ENCODE measurements at regions not wholly inside any gene's neighbourhood (a gene's known extent, or its start where the extent isn't known, plus 50 kb on each side); places are given as distances from the start of the nearest gene placed in this dataset.
"Not testable (repeated sequence)": the region's sequence is repeated elsewhere in the genome, so short reads cannot be mapped to it uniquely, and the experiment has no call there.

DNA sequence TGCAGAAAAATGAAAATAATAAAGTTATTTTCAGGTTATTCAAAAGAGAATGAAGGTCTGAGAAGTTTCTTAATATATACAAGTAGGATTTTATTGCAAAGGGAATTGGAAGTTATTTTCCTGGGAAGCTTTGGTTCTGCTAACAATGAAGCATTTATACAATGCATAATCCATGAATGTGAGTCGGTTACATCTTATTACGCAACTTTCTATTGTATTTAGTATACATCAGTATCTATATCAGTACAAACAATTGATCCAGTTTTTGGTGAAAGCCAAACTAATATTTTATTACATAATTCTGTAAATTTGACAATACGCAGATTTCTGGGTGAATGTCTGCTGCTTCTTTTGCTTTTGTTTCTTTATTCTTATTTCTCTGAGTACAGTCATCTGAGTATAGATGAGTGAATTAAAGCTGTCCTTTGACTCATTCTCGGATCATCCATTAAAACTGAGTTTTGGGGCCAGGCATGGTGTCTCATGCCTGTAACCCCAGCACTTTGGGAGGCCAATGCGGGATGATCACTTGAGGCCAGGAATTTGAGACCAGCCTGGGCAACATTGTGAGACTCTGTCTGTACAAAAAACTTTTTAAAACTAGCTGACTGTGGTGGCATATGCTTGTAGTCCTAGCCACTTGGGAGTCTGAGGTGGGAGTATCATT lies 108.5 kb downstream of the SOCS6 start:
- no peak for DNase-seq (ENCODE audit: low spot score)

DNA sequence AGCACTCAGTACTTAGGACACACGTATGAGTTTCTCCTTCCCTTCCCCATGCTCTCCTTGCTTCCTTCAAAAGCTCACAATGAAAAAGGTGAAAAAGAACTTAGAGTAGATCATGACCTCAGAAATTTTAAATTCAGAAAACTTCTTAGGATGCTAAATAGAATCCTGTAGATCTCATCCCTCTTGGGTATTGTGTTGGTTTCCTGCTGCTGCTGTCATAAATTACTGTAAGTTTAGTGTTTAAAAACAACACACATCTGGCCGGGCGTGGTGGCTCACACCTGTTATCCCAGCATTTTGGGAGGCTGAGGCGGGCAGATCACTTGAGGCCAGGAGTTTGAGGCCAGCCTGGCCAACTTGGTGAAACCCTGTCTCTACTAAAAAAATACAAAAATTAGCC lies 106.9 kb downstream of the SOCS6 start:
- not testable (repeated sequence) for H3K36me3 ChIP-seq (ENCODE audit: low read depth); DNase-seq (ENCODE audit: low spot score); ATAC-seq (ENCODE audit: low read depth); H3K27me3 ChIP-seq (ENCODE audit: insufficient read depth, poor library complexity, severe bottlenecking); H3K9me3 ChIP-seq (ENCODE audit: severe bottlenecking); H3K27ac ChIP-seq (ENCODE audit: poor library complexity, severe bottlenecking); H3K4me1 ChIP-seq (ENCODE audit: insufficient read depth, poor library complexity, severe bottlenecking); H3K4me3 ChIP-seq (ENCODE audit: severe bottlenecking)

More for the DNA sequence above, 108.5 kb downstream of the SOCS6 start:
- Histone ChIP-seq H3K9me3 (ENCODE audit: severe bottlenecking) (no peaks in the 10 kb centered on the region), H3K4me3 (ENCODE audit: severe bottlenecking) (no peak overlapping the region), H3K36me3 (ENCODE audit: low read depth) (no peaks in the 10 kb centered on the region), H3K27ac (ENCODE audit: poor library complexity, severe bottlenecking) (peak overlapping the region; percentile 2), H3K27me3 (ENCODE audit: insufficient read depth, poor library complexity, severe bottlenecking) (no peaks in the 10 kb centered on the region), H3K4me1 (ENCODE audit: insufficient read depth, poor library complexity, severe bottlenecking) (no peaks in the 10 kb centered on the region)
- TF ChIP-seq, protein P1, sequence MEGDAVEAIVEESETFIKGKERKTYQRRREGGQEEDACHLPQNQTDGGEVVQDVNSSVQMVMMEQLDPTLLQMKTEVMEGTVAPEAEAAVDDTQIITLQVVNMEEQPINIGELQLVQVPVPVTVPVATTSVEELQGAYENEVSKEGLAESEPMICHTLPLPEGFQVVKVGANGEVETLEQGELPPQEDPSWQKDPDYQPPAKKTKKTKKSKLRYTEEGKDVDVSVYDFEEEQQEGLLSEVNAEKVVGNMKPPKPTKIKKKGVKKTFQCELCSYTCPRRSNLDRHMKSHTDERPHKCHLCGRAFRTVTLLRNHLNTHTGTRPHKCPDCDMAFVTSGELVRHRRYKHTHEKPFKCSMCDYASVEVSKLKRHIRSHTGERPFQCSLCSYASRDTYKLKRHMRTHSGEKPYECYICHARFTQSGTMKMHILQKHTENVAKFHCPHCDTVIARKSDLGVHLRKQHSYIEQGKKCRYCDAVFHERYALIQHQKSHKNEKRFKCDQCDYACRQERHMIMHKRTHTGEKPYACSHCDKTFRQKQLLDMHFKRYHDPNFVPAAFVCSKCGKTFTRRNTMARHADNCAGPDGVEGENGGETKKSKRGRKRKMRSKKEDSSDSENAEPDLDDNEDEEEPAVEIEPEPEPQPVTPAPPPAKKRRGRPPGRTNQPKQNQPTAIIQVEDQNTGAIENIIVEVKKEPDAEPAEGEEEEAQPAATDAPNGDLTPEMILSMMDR (IDR thresholded peaks at IDR 0.05; ENCODE audit: poor library complexity, severe bottlenecking): no peak
- peak; percentile 36; the same call in 1 of the 3 replicates for ATAC-seq (ENCODE audit: low read depth)

DNA sequence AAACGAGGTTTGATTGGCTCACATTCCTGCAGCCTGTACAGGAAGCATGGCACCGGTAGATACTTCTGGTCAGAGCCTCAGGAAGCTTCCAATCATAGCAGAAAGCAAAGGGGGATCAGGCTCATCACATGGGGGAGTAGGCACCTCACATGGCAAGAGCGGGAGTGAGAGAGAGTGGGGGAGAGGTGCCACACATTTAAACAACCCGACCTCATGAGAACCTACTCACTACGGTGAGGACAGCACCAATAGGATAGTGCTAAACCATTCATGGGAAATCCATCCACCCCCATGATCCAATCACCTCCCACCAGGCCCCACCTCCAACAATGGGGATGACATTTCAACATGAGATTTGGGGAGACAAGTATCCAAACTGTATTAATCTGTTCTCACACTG lies 105.8 kb downstream of the SOCS6 start:
- no peak for ATAC-seq (ENCODE audit: low read depth)
- no peaks in the 10 kb centered on the region for H3K27me3 ChIP-seq (ENCODE audit: insufficient read depth, poor library complexity, severe bottlenecking)
- no peaks in the 10 kb centered on the region for H3K4me1 ChIP-seq (ENCODE audit: insufficient read depth, poor library complexity, severe bottlenecking)
- no peak for DNase-seq (ENCODE audit: low spot score)
- TF ChIP-seq, protein P1 (IDR thresholded peaks at IDR 0.05; ENCODE audit: poor library complexity, severe bottlenecking): no peak
- H3K27ac ChIP-seq (ENCODE audit: poor library complexity, severe bottlenecking): no peak overlapping the region
- no peaks in the 10 kb centered on the region for H3K36me3 ChIP-seq (ENCODE audit: low read depth)
- H3K4me3 ChIP-seq (ENCODE audit: severe bottlenecking): no peak overlapping the region
- no peaks in the 10 kb centered on the region for H3K9me3 ChIP-seq (ENCODE audit: severe bottlenecking)

DNA sequence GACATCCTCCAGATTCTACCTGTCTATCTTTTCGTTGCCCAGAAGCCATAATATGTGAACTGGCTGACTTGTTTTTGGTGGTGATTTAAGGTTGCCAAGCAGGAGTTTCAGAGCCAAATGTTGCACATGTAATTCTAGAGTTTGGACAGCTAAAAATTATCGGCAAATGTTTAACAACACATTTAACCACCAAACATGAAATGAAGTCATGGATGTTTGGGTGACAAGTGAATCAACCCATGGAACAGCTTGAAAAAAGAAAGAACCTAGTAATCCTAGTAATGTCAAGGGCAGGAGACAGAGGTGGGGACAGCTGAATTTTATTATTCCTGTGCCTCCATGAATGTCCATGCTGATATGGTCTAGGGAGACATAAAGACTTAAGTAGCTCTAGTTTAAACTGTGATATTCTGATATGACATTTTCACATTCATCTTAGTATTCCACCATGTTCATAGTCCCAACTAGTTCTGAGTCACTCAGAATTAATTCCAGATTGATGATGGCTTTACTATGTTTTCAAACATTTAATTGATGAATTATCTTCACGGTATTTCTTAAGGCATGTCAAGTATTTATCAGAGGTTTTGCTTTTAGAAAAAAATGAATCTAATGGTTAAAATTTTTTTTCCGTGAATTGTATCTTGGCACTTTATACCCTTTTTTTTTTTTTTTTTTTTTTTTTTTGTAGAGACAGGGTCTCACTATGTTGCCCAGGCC lies 101.7 kb downstream of the SOCS6 start:
- no peak overlapping the region for H3K4me3 ChIP-seq (ENCODE audit: severe bottlenecking)
- DNase-seq (ENCODE audit: low spot score): no peak
- H3K9me3 ChIP-seq (ENCODE audit: severe bottlenecking): no peaks in the 10 kb centered on the region
- H3K36me3 ChIP-seq (ENCODE audit: low read depth): no peaks in the 10 kb centered on the region
- ATAC-seq (ENCODE audit: low read depth): no peak
- no peaks in the 10 kb centered on the region for H3K4me1 ChIP-seq (ENCODE audit: insufficient read depth, poor library complexity, severe bottlenecking)
- TF ChIP-seq, protein P1 (IDR thresholded peaks at IDR 0.05; ENCODE audit: poor library complexity, severe bottlenecking): no peak
- H3K27me3 ChIP-seq (ENCODE audit: insufficient read depth, poor library complexity, severe bottlenecking): no peaks in the 10 kb centered on the region
- peak overlapping the region; percentile 39 for H3K27ac ChIP-seq (ENCODE audit: poor library complexity, severe bottlenecking)

DNA sequence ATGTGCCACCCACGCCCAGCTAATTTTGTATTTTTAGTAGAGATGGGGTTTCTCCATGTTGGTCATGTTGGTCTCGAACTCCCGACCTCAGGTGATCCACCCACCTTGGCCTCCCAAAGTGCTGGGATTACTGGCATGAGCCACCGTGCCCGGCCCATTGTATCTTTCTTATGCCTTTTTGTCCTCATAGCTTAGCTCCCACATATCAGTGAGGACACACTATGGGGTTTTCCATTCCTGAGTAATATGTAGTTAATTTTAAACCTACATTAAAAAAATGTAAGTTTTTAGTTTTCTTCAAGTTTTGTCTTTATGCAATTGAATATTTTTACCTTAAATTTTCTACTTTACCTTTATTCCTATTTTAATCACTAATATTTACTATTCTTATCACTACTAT lies 100.2 kb downstream of the SOCS6 start:
- peaks cover 11% of the 10 kb centered on the region for H3K4me1 ChIP-seq (ENCODE audit: insufficient read depth, poor library complexity, severe bottlenecking)
- ATAC-seq (ENCODE audit: low read depth); H3K4me3 ChIP-seq (ENCODE audit: severe bottlenecking); H3K27me3 ChIP-seq (ENCODE audit: insufficient read depth, poor library complexity, severe bottlenecking); DNase-seq (ENCODE audit: low spot score); H3K27ac ChIP-seq (ENCODE audit: poor library complexity, severe bottlenecking); H3K36me3 ChIP-seq (ENCODE audit: low read depth); H3K9me3 ChIP-seq (ENCODE audit: severe bottlenecking): not testable (repeated sequence)

DNA sequence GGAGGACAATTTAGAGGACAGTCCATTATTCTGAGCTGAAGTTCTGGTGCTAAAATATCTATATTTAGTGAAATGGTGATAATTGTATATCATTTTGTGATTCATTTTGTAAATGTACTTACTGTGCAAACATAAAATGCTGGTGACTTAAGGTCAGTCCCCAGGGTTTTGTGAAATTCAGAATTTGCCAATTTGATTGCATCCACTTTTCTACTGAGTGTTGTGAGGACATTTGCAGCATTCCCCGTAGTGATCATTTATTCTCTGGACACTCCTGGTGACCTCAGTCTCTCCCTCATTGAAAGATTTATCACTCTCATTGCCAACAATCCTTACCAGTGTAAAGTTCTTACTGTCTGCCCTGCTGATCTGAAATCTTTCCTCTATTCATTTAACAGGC lies 98.2 kb downstream of the SOCS6 start:
- H3K27ac ChIP-seq (ENCODE audit: poor library complexity, severe bottlenecking): no peak overlapping the region
- peaks cover 21% of the 10 kb centered on the region for H3K4me1 ChIP-seq (ENCODE audit: insufficient read depth, poor library complexity, severe bottlenecking)
- no peak overlapping the region for H3K4me3 ChIP-seq (ENCODE audit: severe bottlenecking)
- no peaks in the 10 kb centered on the region for H3K9me3 ChIP-seq (ENCODE audit: severe bottlenecking)
- no peaks in the 10 kb centered on the region for H3K36me3 ChIP-seq (ENCODE audit: low read depth)
- ATAC-seq (ENCODE audit: low read depth) (no peak), DNase-seq (ENCODE audit: low spot score) (no peak)
- TF ChIP-seq, protein P1 (IDR thresholded peaks at IDR 0.05; ENCODE audit: poor library complexity, severe bottlenecking): no peak
- no peaks in the 10 kb centered on the region for H3K27me3 ChIP-seq (ENCODE audit: insufficient read depth, poor library complexity, severe bottlenecking)
